Stimulated activated naive CD8-positive, alpha-beta T cell treated with anti-CD3 and anti-CD28 coated beads, Interleukin-15, Interleukin-2, amounts not matched to agents 100 ng/mL and 50 ng/mL, for 24 hours (primary cell): ENCODE measurements at regions not wholly inside any gene's neighbourhood (a gene's known extent, or its start where the extent isn't known, plus 50 kb on each side); places are given as distances from the start of the nearest gene placed in this dataset.
"Not testable (repeated sequence)": the region's sequence is repeated elsewhere in the genome, so short reads cannot be mapped to it uniquely, and the experiment has no call there.

Source experiments
- H3K27ac Mint-ChIP-seq: one replicate; pipeline ENCODE4 v1.8.0; 2021; ENCODE audit warnings: mild to moderate bottlenecking, mixed read lengths
- H3K27me3 Mint-ChIP-seq: one replicate; pipeline ENCODE4 v1.8.0; 2021; ENCODE audit warnings: mixed read lengths
- H3K36me3 Mint-ChIP-seq: one replicate; pipeline ENCODE4 v1.8.0; 2021; ENCODE audit warnings: low read depth, mixed read lengths
- H3K4me1 Mint-ChIP-seq: one replicate; pipeline ENCODE4 v1.8.0; 2021; ENCODE audit warnings: low read depth, mixed read lengths
- H3K4me3 Mint-ChIP-seq: one replicate; pipeline ENCODE4 v1.8.0; 2021; ENCODE audit warnings: mild to moderate bottlenecking, mixed read lengths
- H3K9me3 Mint-ChIP-seq: one replicate; pipeline ENCODE4 v1.8.0; 2021; ENCODE audit warnings: mixed read lengths

GRCh38 chr3:18533039-18533438 is 107.9 kb upstream of the SATB1 start:
- Mint-ChIP-seq H3K27me3 (no peaks in the 10 kb centered on the region), H3K4me1 (peaks cover 18% of the 10 kb centered on the region), H3K36me3 (peaks cover 6% of the 10 kb centered on the region), H3K27ac (no peak overlapping the region), H3K9me3 (no peaks in the 10 kb centered on the region), H3K4me3 (no peak overlapping the region)

- Mint-ChIP-seq H3K4me1 (peaks cover 24% of the 10 kb centered on the region), H3K27ac (no peak overlapping the region)
Measured at GRCh38 chr3:18531662-18532061, 106.5 kb upstream of the SATB1 start.

GRCh38 chr3:18529631-18530030 is 104.5 kb upstream of the SATB1 start:
- Mint-ChIP-seq H3K4me3 (no peak overlapping the region), H3K27ac (no peak overlapping the region), H3K4me1 (peaks cover 24% of the 10 kb centered on the region), H3K9me3 (peaks cover 10% of the 10 kb centered on the region), H3K36me3 (peaks cover 36% of the 10 kb centered on the region), H3K27me3 (no peaks in the 10 kb centered on the region)

More at GRCh38 chr3:18531662-18532061, 106.5 kb upstream of the SATB1 start:
- Mint-ChIP-seq H3K4me3 (no peak overlapping the region), H3K36me3 (peaks cover 16% of the 10 kb centered on the region), H3K27me3 (no peaks in the 10 kb centered on the region), H3K9me3 (no peaks in the 10 kb centered on the region)

GRCh38 chr3:18527691-18528090 is 102.6 kb upstream of the SATB1 start:
- peaks cover 18% of the 10 kb centered on the region for H3K4me1 Mint-ChIP-seq
- no peak overlapping the region for H3K4me3 Mint-ChIP-seq
- peaks cover 12% of the 10 kb centered on the region for H3K9me3 Mint-ChIP-seq
- H3K27ac Mint-ChIP-seq: no peak overlapping the region
- H3K36me3 Mint-ChIP-seq: peaks cover 46% of the 10 kb centered on the region
- H3K27me3 Mint-ChIP-seq: no peaks in the 10 kb centered on the region

GRCh38 chr3:18526667-18527066 is 101.5 kb upstream of the SATB1 start:
- Mint-ChIP-seq H3K27ac (no peak overlapping the region), H3K4me1 (peaks cover 13% of the 10 kb centered on the region), H3K4me3 (no peak overlapping the region), H3K9me3 (peaks cover 12% of the 10 kb centered on the region), H3K36me3 (peaks cover 46% of the 10 kb centered on the region), H3K27me3 (no peaks in the 10 kb centered on the region)

GRCh38 chr3:18516170-18516569 is 91.0 kb upstream of the SATB1 start:
- H3K9me3 Mint-ChIP-seq, H3K27me3 Mint-ChIP-seq, H3K36me3 Mint-ChIP-seq, H3K4me3 Mint-ChIP-seq, H3K27ac Mint-ChIP-seq: not testable (repeated sequence)
- peaks cover 18% of the 10 kb centered on the region for H3K4me1 Mint-ChIP-seq

GRCh38 chr3:18513091-18513490 is 88.0 kb upstream of the SATB1 start:
- peaks cover 26% of the 10 kb centered on the region for H3K4me1 Mint-ChIP-seq
- no peaks in the 10 kb centered on the region for H3K27me3 Mint-ChIP-seq
- H3K9me3 Mint-ChIP-seq: peaks cover 15% of the 10 kb centered on the region
- no peak overlapping the region for H3K27ac Mint-ChIP-seq
- no peak overlapping the region for H3K4me3 Mint-ChIP-seq
- no peaks in the 10 kb centered on the region for H3K36me3 Mint-ChIP-seq

GRCh38 chr3:18512007-18512406 is 86.9 kb upstream of the SATB1 start:
- peaks cover 15% of the 10 kb centered on the region for H3K9me3 Mint-ChIP-seq
- peak overlapping the region; percentile 7 for H3K27ac Mint-ChIP-seq
- H3K27me3 Mint-ChIP-seq: no peaks in the 10 kb centered on the region
- H3K36me3 Mint-ChIP-seq: no peaks in the 10 kb centered on the region
- no peak overlapping the region for H3K4me3 Mint-ChIP-seq
- H3K4me1 Mint-ChIP-seq: peaks cover 30% of the 10 kb centered on the region

- Mint-ChIP-seq H3K27me3 (no peaks in the 10 kb centered on the region), H3K4me1 (peaks cover 31% of the 10 kb centered on the region), H3K9me3 (peaks cover 15% of the 10 kb centered on the region), H3K4me3 (no peak overlapping the region), H3K27ac (no peak overlapping the region), H3K36me3 (no peaks in the 10 kb centered on the region)
Measured at GRCh38 chr3:18510947-18511346, 85.8 kb upstream of the SATB1 start.

- Mint-ChIP-seq H3K27me3 (no peaks in the 10 kb centered on the region), H3K36me3 (no peaks in the 10 kb centered on the region), H3K9me3 (peaks cover 12% of the 10 kb centered on the region), H3K27ac (no peak overlapping the region), H3K4me3 (no peak overlapping the region), H3K4me1 (peaks cover 27% of the 10 kb centered on the region)
Measured at GRCh38 chr3:18507333-18507732, 82.2 kb upstream of the SATB1 start.

GRCh38 chr3:18505056-18505455 is 79.9 kb upstream of the SATB1 start:
- no peak overlapping the region for H3K27ac Mint-ChIP-seq
- H3K36me3 Mint-ChIP-seq: no peaks in the 10 kb centered on the region
- H3K9me3 Mint-ChIP-seq: peaks cover 6% of the 10 kb centered on the region
- no peaks in the 10 kb centered on the region for H3K27me3 Mint-ChIP-seq
- no peak overlapping the region for H3K4me3 Mint-ChIP-seq
- H3K4me1 Mint-ChIP-seq: peaks cover 28% of the 10 kb centered on the region

- H3K27ac Mint-ChIP-seq: peak overlapping the region; percentile 3
- no peaks in the 10 kb centered on the region for H3K9me3 Mint-ChIP-seq
- H3K4me1 Mint-ChIP-seq: peaks cover 46% of the 10 kb centered on the region
- H3K27me3 Mint-ChIP-seq: no peaks in the 10 kb centered on the region
- no peak overlapping the region for H3K4me3 Mint-ChIP-seq
- H3K36me3 Mint-ChIP-seq: no peaks in the 10 kb centered on the region
Measured at GRCh38 chr3:18501679-18502343, 76.7 kb upstream of the SATB1 start.

GRCh38 chr3:18500322-18500721 is 75.2 kb upstream of the SATB1 start:
- no peaks in the 10 kb centered on the region for H3K27me3 Mint-ChIP-seq
- no peak overlapping the region for H3K27ac Mint-ChIP-seq
- H3K9me3 Mint-ChIP-seq: peaks cover under 1% of the 10 kb centered on the region
- no peak overlapping the region for H3K4me3 Mint-ChIP-seq
- peaks cover 46% of the 10 kb centered on the region for H3K4me1 Mint-ChIP-seq
- H3K36me3 Mint-ChIP-seq: no peaks in the 10 kb centered on the region

GRCh38 chr3:18499301-18499700 is 74.2 kb upstream of the SATB1 start:
- H3K9me3 Mint-ChIP-seq: peaks cover 7% of the 10 kb centered on the region
- no peaks in the 10 kb centered on the region for H3K27me3 Mint-ChIP-seq
- H3K4me1 Mint-ChIP-seq: peaks cover 46% of the 10 kb centered on the region
- H3K27ac Mint-ChIP-seq: peak overlapping the region; percentile 83
- H3K36me3 Mint-ChIP-seq: no peaks in the 10 kb centered on the region
- H3K4me3 Mint-ChIP-seq: peak overlapping the region; percentile 51

GRCh38 chr3:18494251-18494650 is 69.1 kb upstream of the SATB1 start:
- Mint-ChIP-seq H3K36me3 (no peaks in the 10 kb centered on the region), H3K4me1 (peaks cover 29% of the 10 kb centered on the region), H3K4me3 (no peak overlapping the region), H3K27ac (no peak overlapping the region), H3K27me3 (no peaks in the 10 kb centered on the region), H3K9me3 (peaks cover 7% of the 10 kb centered on the region)

- Mint-ChIP-seq H3K36me3 (peaks cover 15% of the 10 kb centered on the region), H3K9me3 (peaks cover 12% of the 10 kb centered on the region), H3K4me1 (peaks cover 17% of the 10 kb centered on the region), H3K27me3 (no peaks in the 10 kb centered on the region), H3K27ac (no peak overlapping the region), H3K4me3 (no peak overlapping the region)
Measured at GRCh38 chr3:18489939-18490338, 64.8 kb upstream of the SATB1 start.
